ENCODE measurements at regions not wholly inside any gene's neighbourhood (a gene's known extent, or its start where the extent isn't known, plus 50 kb on each side); places are given as distances from the start of the nearest gene placed in this dataset.
A peak's percentile ranks its signal among the peaks of the same experiment; 100 is the strongest.

GRCh38 chr5:74258314-74258665, 382.2 kb downstream of the ENC1 start:
- DNase-seq (ENCODE audit: low spot score) = no peak

GRCh38 chr5:74257645-74258313, 382.7 kb downstream of the ENC1 start:
- peak; percentile 58 for DNase-seq (ENCODE audit: low spot score)

GRCh38 chr5:74257060-74257527, 383.4 kb downstream of the ENC1 start:
- peak; percentile 15 for DNase-seq (ENCODE audit: low spot score)

- no peak for DNase-seq (ENCODE audit: low spot score)
Observed at GRCh38 chr5:74255692-74256392, 384.7 kb downstream of the ENC1 start.

- no peak for DNase-seq (ENCODE audit: low spot score)
Observed at GRCh38 chr5:74254257-74254656, 386.3 kb downstream of the ENC1 start.

GRCh38 chr5:74252044-74252443, 388.5 kb downstream of the ENC1 start:
- DNase-seq (ENCODE audit: low spot score) = no peak

- peak; percentile 84 for DNase-seq (ENCODE audit: low spot score)
Observed at GRCh38 chr5:74251141-74252035, 389.1 kb downstream of the ENC1 start.

GRCh38 chr5:74250304-74251102, 390.0 kb downstream of the ENC1 start:
- DNase-seq (ENCODE audit: low spot score) = no peak

GRCh38 chr5:74248576-74248975, 392.0 kb downstream of the ENC1 start:
- no peak for DNase-seq (ENCODE audit: low spot score)

GRCh38 chr5:74244406-74244805, 396.1 kb downstream of the ENC1 start:
- no peak for DNase-seq (ENCODE audit: low spot score)

- no peak for DNase-seq (ENCODE audit: low spot score)
Observed at GRCh38 chr5:74243634-74244033, 396.9 kb downstream of the ENC1 start.

- DNase-seq (ENCODE audit: low spot score) = no peak
Observed at GRCh38 chr5:74242516-74242915, 398.0 kb downstream of the ENC1 start.

- peak; percentile 11 for DNase-seq (ENCODE audit: low spot score)
Observed at GRCh38 chr5:74241751-74242140, 398.8 kb downstream of the ENC1 start.

- DNase-seq (ENCODE audit: low spot score) = peak; percentile 14
Observed at GRCh38 chr5:74240783-74241750, 399.5 kb downstream of the ENC1 start.

GRCh38 chr5:74239261-74239660, 401.3 kb downstream of the ENC1 start:
- no peak for DNase-seq (ENCODE audit: low spot score)

GRCh38 chr5:74237571-74238145, 402.9 kb downstream of the ENC1 start:
- no peak for DNase-seq (ENCODE audit: low spot score)

GRCh38 chr5:74235552-74235951, 405.0 kb downstream of the ENC1 start:
- DNase-seq (ENCODE audit: low spot score) = no peak

- peak; percentile 55 for DNase-seq (ENCODE audit: low spot score)
Observed at GRCh38 chr5:74233571-74233970, 407.0 kb downstream of the ENC1 start.

GRCh38 chr5:74233091-74233490, 407.4 kb downstream of the ENC1 start:
- no peak for DNase-seq (ENCODE audit: low spot score)

GRCh38 chr5:74232276-74232675, 408.3 kb downstream of the ENC1 start:
- DNase-seq (ENCODE audit: low spot score) = peak; percentile 84

Measured in AG20443 (cell line).